ENCODE measurements at regions not wholly inside any gene's neighbourhood (a gene's known extent, or its start where the extent isn't known, plus 50 kb on each side); places are given as distances from the start of the nearest gene placed in this dataset.

DNA sequence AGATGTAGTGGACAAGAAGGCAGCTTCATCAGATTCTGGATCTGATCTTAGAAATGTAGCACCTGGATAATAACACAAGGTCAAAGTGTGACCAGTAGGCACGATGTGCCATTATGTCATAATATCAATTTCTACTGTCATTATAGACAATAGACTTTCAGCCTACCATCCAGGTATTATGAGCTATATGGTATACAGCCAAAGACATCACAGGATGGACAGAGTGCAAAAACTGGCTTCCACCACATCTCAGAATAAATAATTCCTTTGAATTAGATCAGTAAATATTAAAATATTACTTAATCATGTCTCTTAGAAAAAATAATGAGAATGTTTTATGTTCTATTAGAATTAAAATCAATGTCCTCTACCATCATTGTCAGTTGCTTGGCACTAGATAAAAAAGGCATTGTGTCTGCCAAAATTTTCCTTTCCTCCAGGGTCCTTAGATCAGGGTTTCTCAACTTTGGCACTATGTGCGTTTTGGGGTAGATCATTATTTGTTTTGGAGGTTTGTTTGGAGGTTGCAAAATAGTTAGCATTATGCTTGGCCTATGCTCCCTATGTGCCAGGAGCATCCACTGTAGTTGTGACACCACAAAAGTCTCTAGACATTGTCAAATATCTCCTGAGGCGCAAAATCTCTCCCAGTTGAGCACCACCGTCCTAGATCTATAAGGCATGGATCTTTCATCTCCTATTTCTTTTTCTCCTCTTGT, 86.7 kb upstream of the NRIP1 start:
- no peak for DNase-seq (ENCODE audit: low spot score)

DNA sequence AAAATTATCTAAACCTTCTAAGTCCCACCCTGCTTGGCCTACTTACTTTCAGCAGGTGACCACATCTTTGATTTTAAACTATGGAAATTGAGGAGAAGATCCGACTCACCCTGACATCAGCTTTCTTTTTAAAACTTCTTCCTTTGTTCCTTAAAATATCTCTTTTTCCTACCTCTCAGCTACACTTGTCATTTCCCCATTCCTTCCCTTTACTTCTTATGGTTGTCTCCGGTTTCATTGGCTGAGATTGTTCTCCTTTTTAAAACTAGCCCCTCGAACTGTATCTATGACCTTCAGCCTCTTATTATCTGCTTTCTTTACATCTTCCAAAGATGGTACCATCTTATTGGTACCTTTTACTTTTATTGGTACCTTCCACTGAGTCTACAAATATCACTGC, 87.8 kb upstream of the NRIP1 start:
- DNase-seq (ENCODE audit: low spot score): no peak

DNA sequence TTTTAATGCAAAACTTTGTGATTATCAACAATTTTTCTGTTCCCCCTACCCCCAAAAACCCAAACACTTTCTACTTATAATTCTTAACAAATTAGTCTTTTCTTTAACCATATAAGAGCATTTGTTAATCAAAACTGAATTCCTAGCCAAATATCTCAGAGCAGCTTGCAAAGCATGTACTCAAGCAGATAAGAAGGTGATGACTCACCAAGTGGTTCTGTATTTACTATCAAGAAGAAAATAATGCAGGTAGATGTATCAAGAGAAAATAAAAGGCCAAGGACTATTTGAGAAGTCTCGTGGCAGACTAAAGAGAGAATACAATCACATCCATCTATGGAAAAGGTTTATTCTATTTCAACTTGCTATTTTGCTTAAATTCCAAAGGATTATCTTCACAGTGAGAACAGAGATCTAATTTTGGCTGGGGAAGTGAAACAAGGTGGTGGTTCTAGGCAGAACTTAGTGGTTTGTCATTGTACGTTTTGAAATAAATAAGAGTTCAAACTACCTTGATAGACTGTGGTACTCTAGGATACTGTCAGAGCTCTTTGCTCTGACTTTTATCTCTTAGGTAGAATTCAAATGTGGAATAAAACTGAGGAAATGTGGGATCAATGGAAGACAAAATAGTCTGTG, 94.7 kb upstream of the NRIP1 start:
- no peak for DNase-seq (ENCODE audit: low spot score)

DNA sequence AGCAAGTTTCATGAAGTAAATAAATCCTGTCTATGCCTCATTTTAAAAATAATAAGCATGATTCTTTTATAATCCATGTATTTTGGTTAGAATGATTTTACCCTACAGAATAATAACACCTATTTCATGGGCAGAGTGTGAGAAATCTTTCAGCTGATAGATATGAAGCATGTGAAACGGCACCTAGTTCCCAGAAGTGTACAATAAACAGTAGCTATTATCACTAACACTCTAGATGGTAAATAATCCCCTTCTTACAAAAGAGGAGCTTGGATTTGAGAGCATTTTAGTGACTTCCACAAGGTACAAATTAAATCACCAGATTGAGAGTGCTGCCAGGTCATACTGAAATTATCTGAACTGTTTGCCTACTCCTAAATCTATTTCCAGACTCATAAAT, 95.3 kb upstream of the NRIP1 start:
- DNase-seq (ENCODE audit: low spot score): no peak

DNA sequence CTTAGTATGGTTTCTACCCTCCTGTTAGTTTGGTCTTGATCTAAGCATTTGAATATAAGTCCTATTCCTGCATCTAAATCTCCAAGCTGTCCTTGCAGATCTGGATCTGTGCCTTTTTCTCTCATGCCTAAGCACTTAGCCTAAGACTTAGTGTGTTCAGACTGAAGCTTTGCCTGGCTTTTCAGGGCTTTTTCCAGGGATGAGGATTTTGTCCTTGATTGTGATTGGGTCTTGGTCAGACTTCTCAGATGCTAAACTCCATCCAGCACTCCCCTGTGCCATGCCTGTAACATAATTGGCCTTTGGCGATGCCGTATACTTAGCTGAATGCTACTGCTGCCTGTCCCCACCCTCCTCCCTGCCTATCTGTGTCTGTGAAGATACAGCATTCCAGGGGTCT, 98.1 kb upstream of the NRIP1 start:
- DNase-seq (ENCODE audit: low spot score): no peak

DNA sequence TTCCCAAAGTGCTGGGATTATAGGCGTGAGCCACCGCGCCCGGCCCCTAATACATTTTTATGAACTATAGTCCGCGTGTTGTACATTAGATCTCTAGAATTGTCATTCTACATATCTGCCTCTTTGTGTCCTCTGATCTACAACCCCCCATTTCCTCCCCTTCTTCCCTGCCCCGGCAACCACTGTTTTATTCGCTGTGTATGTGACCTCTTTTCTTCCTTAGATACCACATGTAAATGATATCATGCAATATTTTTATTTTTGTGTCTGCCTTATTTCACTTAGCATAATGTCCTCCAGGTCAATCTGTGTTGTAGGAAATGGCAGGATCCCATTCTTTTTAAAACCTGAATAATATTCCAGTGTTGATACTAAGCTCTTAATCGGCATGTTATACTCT, 99.5 kb upstream of the NRIP1 start:
- DNase-seq (ENCODE audit: low spot score): no peak

DNA sequence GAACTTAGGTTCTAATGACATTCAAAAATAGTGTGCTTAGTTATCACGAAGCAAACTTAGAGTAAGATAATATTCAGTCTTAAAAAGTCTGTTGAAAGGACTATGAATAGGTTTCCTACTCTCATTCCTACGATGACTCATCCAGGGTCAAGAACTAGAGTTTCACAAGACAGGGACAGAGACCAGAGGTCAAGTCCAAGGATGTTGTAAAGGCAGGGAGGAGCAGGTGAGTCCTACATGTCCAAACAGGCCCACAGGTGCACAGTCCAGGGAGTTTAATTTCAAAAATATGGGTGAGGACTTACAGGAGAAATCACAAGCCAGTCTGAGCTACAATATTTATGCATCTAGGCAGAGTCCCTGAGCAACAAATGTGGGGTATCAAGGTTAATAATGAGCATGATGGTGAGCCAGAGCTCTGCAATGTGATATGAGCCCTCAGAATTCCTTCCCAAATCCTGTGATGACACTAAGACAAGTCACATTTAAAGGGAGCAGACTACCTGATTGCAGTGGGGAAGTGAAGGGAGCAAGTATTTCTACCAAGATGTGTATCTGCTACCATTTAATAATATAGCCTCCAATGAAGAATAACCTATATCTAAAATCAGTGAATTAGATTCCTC, 100.0 kb upstream of the NRIP1 start:
- no peak for DNase-seq (ENCODE audit: low spot score)

DNA sequence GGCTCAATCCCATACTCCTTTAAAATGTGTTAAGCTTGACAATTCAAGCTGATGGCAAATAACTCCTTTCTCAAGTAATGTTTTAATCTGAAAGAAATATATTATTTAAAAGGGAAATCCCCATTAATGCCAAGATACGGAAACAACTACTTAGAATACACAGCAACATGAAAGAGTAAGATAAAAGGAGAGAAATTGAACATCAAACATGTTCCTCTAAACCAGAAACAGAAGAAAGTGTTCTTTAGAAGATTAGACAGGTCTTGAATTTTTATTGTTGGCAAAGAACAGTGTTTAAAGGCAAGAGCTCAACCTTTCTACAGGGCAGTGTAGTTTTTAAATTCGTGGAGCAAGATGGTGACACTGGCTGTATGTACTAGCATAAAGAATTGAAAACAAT, 105.8 kb upstream of the NRIP1 start:
- no peak for DNase-seq (ENCODE audit: low spot score)

DNA sequence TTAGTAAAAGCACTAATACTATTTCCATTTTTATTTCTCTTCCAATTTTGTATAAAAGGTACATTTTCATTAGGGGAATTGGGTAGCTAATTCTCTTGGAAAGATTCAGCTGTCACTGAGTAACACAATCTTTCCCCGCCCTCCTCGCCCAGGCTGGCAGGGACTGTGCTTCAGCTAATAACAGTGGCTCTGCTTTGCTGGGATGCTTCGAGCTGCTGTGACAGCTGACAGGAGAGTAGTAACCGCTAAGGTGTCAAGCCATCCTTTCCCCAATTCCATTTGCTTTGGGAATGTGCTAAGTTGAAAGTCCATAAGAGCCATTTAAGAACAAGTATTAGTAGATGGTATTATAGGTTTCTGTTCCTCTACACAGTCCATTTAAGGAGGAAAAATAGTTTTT, 106.7 kb upstream of the NRIP1 start:
- no peak for DNase-seq (ENCODE audit: low spot score)

DNA sequence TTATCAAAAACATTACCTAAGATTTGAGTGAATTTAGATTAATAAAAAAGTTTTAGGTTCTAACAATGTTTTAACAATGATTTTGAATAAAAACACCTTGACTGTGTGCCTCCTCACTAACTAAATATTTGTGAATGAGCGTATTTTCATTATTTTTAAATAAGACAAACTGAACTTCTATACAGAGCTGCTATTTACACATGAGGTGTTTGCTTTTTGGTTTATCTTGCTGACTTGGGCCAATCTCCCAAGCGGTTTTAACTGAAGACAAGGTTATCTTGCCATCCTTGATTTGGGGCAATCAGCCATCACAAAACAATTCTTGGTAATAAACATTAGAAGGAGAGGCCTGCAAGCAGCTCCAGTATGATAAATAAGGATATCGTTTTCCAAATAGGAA, 108.2 kb upstream of the NRIP1 start:
- no peak for DNase-seq (ENCODE audit: low spot score)

DNA sequence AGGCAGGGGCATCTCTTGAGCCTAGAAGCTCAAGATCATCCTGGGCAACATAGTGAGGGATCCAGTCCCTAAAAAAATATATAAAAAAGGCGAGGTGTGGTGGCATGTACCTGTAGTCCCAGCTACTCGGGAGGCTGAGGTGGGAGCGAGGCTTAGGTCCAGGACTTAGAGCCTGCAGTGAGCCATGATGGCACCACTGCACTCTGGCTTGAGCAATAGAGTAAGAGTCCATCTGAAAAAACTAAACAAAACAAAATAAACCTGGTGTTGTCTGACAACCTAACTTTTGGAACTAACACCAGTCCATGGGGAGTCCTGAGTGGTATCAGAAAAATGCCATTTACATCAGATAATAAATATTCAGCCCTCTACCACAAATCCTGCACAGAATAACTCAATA, 110.1 kb upstream of the NRIP1 start:
- DNase-seq (ENCODE audit: low spot score): no peak

DNA sequence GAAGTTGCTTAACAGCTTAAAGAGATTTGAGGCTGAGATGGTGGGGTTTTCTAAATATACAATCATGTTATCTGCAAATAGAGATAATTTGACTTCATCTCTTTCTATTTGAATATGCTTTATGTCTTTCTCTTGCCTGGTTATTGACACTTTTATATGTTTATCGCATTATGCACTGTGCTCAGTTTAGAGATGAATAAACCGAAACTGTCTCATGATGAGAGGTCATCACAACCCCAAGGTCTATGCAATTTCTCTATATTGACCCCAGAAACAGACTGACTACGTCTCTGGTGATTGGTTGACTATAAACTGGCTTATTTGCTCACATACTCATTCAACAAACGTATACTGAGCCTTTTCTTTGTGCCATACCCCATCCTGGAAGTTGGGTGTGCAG, 117.9 kb upstream of the NRIP1 start:
- DNase-seq (ENCODE audit: low spot score): no peak

DNA sequence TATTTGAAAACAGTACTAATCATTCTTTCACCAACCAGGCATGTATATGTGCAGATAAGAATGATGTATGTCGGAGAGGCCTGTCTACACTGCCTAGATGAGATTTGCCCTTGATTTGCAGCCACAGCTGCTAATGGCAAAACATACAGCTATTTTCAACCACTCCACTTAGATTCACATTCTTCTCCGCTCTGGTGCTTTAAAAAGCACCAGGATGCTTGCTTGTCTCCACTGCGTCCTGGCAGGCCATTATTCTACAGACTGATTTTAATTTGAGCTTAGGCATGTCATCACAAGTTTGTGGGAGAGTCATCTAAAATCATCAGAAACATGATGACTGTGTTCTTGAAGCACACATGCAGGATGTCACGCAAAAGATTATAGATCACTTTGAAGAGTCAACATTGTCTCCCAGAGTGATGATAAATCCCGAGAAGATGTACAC, 119.0 kb upstream of the NRIP1 start:
- no peak for DNase-seq (ENCODE audit: low spot score)

DNA sequence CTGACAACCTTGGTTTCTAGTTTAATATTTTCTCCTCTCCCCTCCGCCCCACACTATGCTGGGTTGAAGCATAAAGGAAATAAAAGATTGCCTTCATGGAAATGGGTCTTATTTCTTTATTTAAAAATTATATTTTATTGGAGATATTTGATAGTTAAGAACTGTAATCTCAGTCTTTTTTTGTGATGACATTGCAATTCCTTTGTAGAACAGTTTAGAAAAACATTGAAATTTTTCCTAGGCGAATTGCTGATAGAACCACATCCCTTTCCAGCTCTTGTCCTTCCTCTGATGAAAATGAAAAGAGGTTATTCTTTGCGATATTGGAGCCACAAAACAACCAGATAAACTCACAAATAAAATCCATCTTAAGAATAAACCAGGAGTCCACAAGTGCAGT, 125.6 kb upstream of the NRIP1 start:
- DNase-seq (ENCODE audit: low spot score): no peak

DNA sequence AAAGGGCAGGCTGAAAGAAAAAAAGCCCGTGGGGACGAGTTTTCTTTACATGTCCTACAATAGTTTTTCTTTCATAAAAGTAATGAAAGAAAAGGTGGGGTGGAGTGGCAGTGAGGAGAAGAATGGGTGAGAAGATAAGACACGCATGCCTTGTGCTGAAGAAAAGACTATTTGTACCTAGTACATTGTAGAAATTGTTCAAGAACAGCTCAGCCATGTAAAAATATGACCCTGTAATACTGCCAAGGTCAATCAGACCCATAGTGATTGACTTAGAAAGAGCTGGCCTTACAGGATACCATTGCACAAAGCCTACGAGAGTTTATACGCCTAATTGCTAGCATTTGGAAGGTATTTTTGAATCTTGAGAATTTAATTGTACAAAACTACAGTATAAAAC, 126.0 kb upstream of the NRIP1 start:
- no peak for DNase-seq (ENCODE audit: low spot score)

DNA sequence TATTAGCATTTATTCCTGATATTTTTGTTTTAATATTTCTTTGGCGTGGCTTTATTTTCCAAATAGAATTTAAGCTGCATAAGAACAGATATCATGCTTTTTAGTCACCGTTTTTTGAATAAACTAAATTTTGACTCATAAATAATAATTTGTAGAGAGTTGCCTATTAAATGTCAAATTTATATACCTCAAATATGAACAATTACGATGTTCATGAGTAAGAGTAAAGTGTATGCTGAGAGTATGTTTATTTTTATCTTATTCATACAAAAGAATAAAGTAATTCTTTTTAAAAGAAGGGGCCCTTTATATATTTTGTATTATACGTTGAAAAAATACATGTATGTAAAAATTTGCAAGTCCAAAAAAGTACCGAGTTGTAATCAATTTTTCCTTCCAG, 126.5 kb upstream of the NRIP1 start:
- DNase-seq (ENCODE audit: low spot score): no peak

DNA sequence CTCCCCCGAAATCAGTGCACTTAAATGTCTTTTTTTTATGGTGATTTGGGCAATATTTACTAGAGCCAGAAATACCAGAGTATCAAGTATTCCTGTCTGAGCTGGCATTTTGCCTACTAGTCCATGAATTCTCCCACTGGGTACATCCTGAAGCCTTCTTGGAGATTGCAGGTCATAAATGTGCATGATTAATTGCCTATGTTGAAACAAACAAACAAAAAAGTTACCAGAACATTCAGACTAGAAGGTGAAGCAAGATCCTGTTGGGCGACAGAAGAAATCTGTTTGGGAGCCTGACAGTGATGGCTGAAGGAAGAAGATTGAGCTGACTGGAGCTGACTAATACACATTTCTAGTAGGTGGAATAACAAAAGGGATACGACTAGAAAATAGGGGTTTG, 127.4 kb upstream of the NRIP1 start:
- no peak for DNase-seq (ENCODE audit: low spot score)

DNA sequence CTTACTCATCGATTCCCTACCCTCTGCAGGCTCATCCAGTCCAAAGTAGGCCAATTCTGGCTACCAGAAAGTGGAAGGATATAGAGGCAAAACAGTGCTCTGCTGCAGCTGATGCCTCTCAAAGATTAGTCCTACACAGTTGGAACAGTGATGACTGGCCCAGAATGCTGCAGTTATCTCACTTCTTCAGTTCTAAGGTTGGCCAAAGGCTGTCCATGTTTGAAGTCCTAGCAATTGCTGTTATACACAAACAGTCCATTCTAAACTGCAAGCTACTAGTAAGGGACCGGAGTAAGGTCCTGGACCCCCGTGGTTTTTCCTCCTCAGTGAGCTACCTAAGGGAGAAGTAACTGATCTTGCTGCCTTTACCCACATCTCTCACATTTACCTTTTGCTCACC, 129.1 kb upstream of the NRIP1 start:
- no peak for DNase-seq (ENCODE audit: low spot score)

DNA sequence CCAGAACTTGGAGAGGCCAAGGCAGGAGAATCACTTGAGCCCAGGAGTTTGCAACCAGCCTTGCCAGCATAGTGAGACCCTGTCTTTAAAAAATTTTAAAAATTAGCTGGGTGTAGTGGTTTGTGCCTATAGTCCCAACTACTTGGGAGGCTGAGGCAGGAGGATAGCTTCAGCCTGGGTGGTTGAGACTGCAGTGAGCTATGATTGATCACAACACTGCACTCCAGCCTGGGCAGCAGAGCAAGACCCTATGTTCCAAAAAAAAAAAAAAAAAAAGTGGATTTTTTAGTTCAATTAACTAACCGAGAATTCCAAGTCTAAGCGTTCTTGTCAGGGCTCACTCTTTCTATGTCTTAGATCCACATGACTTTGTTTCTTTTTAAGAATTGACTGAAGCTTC, 130.3 kb upstream of the NRIP1 start:
- no peak for DNase-seq (ENCODE audit: low spot score)

DNA sequence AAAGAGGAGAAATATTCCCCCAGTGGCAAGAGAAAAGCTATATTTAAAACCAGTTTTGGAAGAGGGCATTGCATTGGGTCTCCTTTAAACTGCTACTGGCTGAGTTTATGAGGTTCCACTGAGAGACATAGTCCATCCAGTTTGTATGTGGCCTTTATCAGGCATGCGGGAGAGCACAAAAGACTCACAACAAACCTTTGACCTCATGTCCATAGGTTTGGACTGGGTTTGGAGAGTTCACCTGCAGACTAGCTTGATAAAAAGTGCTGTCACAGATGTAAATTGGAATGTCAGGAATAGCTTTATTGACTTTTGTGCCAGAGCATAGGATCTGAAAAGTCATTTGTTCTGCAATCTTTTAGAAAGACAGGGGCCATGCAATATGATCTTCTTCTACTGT, 131.0 kb upstream of the NRIP1 start:
- no peak for DNase-seq (ENCODE audit: low spot score)

DNA sequence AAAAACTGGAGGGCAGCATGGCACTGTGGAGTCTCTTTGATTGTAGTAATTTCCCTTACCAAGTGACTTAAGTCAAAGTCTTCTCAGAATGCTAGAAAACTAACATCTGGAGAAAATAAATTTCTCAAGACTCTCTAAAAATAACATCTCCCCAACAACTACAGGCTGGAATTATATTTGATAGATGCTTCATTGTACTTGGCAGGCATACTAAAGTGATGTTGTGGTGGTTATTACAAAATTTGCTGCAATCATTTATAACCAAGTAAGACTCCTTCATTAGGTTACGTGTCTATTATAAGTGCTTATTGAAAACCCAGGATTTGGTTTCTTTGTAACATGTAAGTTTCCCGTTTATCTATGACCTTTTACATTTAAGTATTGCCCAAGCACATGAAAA, 132.9 kb upstream of the NRIP1 start:
- no peak for DNase-seq (ENCODE audit: low spot score)

DNA sequence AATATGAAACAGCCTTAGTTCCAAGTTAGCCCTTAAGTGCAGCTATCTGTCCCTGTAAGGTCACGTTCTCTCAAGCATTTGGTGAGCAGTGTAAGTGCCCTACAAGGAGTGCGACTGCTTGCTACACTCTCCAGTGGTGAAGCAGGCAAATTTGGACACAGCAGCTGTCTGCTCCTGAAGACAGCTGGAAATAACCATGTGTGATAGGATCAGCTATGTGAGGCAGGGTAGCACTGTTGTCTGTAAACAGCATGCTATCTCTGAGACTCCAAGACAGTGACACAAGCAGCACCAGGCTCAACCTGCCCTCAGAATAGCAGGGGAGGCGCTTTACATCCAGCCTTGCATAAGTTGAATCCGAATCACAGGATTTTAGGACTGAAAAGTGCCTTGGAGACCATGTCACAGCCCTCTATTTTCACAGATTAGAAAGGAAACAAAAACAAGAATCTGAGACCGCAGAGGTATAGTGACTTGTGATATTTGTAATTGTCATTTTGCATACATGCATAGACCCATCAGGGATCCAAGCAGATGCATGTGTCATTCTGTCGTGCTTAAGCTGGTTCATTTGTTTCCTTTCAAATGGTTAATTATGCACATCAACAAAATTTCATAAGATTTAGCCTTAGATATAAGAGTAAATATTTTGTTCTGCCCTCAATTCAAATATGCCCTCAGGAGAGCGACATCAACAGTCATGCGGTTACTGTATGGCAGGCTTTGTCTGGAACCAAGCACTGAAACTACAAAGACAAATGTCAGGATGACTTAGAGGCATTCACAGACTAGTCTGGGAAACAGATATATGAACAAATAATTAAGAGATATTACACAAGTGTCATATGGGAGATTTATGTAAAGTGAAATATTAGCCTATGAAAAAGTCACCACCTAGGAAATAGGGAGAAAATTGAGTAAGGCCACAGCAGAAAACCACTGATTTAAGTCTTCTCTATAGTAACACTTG, 134.9 kb upstream of the NRIP1 start:
- DNase-seq (ENCODE audit: low spot score): no peak

DNA sequence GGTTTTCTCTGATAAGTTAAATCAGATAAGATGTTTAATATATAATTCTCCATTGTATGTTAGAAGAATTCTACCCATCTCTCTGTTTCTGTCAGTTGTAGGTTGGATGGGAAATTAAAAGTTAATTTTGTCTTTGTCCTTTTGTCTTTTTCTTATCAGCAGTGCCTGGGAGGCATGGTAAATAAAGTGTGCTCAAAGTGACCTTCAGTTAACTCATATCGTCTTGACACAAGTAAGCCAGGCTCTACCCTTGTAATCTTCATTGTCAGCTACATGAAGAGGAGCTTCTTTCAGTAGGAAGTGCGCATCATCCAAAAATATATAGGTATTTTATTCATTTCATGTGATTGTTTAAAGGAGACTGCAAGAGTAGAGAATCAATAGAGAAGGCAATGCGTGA, 138.9 kb upstream of the NRIP1 start:
- no peak for DNase-seq (ENCODE audit: low spot score)
